Testis (tissue), 2 donors: ENCODE measurements at regions not wholly inside any gene's neighbourhood (a gene's known extent, or its start where the extent isn't known, plus 50 kb on each side); places are given as distances from the start of the nearest gene placed in this dataset.

Experiments used
- CTCF ChIP-seq, 3 experiments: fragments of 450-650 bp in 2 of 3; fragments of 200-600 bp in 1 of 3; sonication (generic) in 1 of 3; IDR thresholded peaks; one replicate each; pipeline ENCODE4 v1.5.1; 2016 to 2019; ENCODE audit warnings: antibody characterized with exemption in 3 of 3, mild to moderate bottlenecking in 2 of 3, moderate library complexity in 1 of 3
- POLR2A ChIP-seq: fragments of 450-650 bp; IDR thresholded peaks from one replicate; pipeline ENCODE4 v1.6.1; 2017; ENCODE audit warnings: antibody characterized with exemption, mild to moderate bottlenecking, moderate library complexity

GRCh38 chr12:13374793-13375192, 178.3 kb downstream of the EMP1 start:
- no peak for TF ChIP-seq CTCF (IDR thresholded peaks at IDR 0.05)
- TF ChIP-seq POLR2A: no peak
